Caco-2 (cell line): ENCODE measurements at regions not wholly inside any gene's neighbourhood (a gene's known extent, or its start where the extent isn't known, plus 50 kb on each side); places are given as distances from the start of the nearest gene placed in this dataset.

ENCODE experiments used
- BruUV-seq: library from RNA; stranded (reverse); fragments of 400-500 nt; replicated peaks from 2 replicates; lab custom pipeline; 2021; lab: Mats Ljungman, UMichigan
- CTCF ChIA-PET: fragments of 300-600 bp; sonication (Branson Sonifier 250); formaldehyde crosslinking; loops from one replicate; lab custom pipeline; 2022; ENCODE audit warnings: antibody characterized with exemption; lab: Charles Lee
- POLR2A ChIA-PET: fragments of 300-600 bp; sonication (Branson Sonifier 250); formaldehyde crosslinking; loops from one replicate; lab custom pipeline; 2022; ENCODE audit warnings: antibody characterized with exemption; lab: Charles Lee
- DNase-seq, 2 experiments: peaks; one replicate each; pipeline versions ENCODE4 v3.0.0 to v3.0.0-alpha.2; 2020 to 2022
- H3K27me3 ChIP-seq: replicated peaks from 2 replicates; pipeline ENCODE4 v1.6.0; 2011; ENCODE audit warnings: low read length; ENCODE audit not compliant: control insufficient read depth, insufficient read depth
- H3K36me3 ChIP-seq: 2 replicates; pipeline ENCODE4 v1.5.1; 2011; ENCODE audit warnings: low read length; ENCODE audit not compliant: control insufficient read depth, insufficient read depth
- H3K4me1 ChIP-seq: fragments of 250-450 bp; sonication (Bioruptor Pico); 2 replicates; pipeline ENCODE4 v1.5.1; 2020; ENCODE audit warnings: mild to moderate bottlenecking
- H3K4me3 ChIP-seq: 2 replicates; pipeline ENCODE4 v1.5.1; 2011; ENCODE audit warnings: low read depth, mild to moderate bottlenecking, control low read depth, low read length
- H3K9me3 ChIP-seq: fragments of 250-450 bp; sonication (Bioruptor Pico); 2 replicates; pipeline ENCODE4 v1.5.1; 2020; ENCODE audit warnings: mild to moderate bottlenecking, moderate library complexity
- H3K27ac Mint-ChIP-seq: one replicate; pipeline ENCODE4 v1.8.0; 2022; ENCODE audit warnings: mixed read lengths; ENCODE audit not compliant: unreplicated experiment
- H3K27me3 Mint-ChIP-seq: one replicate; pipeline ENCODE4 v1.8.0; 2022; ENCODE audit warnings: mixed read lengths; ENCODE audit not compliant: insufficient read depth, unreplicated experiment
- H3K36me3 Mint-ChIP-seq: one replicate; pipeline ENCODE4 v1.8.0; 2022; ENCODE audit warnings: mild to moderate bottlenecking, mixed read lengths; ENCODE audit not compliant: insufficient read depth, unreplicated experiment
- H3K4me1 Mint-ChIP-seq: one replicate; pipeline ENCODE4 v1.8.0; 2022; ENCODE audit warnings: low read depth, mixed read lengths; ENCODE audit not compliant: unreplicated experiment
- H3K4me3 Mint-ChIP-seq: one replicate; pipeline ENCODE4 v1.8.0; 2022; ENCODE audit warnings: mild to moderate bottlenecking, moderate library complexity, mixed read lengths; ENCODE audit not compliant: unreplicated experiment
- H3K9me3 Mint-ChIP-seq: one replicate; pipeline ENCODE4 v1.8.0; 2022; ENCODE audit warnings: mixed read lengths; ENCODE audit not compliant: unreplicated experiment
- CTCF ChIP-seq, 2 experiments: fragments of 200-600 bp in 1 of 2; IDR thresholded peaks; 1 replicate in 1 of 2; 2 replicates in 1 of 2; pipeline versions ENCODE4 v1.5.1 to v1.8.0; 2011 to 2022; ENCODE audit warnings: antibody characterized with exemption in 1 of 2, control low read depth in 1 of 2, inconsistent platforms in 1 of 2, low read depth in 1 of 2, low read length in 1 of 2, mild to moderate bottlenecking in 1 of 2, moderate library complexity in 1 of 2; ENCODE audit not compliant: insufficient read depth in 1 of 2, severe bottlenecking in 1 of 2, unreplicated experiment in 1 of 2
- intact Hi-C: fragments of 100-400 bp; cut with micrococcal nuclease; formaldehyde crosslinking; loops from one replicate; pipeline ENCODE4 v1.10.0; 2022; ENCODE audit not compliant: unreplicated experiment

- Mint-ChIP-seq H3K27ac (no peak overlapping the region), H3K4me1 (peaks cover 7% of the 10 kb centered on the region), H3K27me3 (no peaks in the 10 kb centered on the region), H3K9me3 (no peaks in the 10 kb centered on the region), H3K36me3 (no peaks in the 10 kb centered on the region), H3K4me3 (no peak overlapping the region)
- no peak for TF ChIP-seq CTCF (IDR thresholded peaks at IDR 0.05; ENCODE audit: insufficient read depth in 1 of 2, low read depth in 1 of 2, low read length in 1 of 2, severe bottlenecking in 1 of 2, unreplicated experiment in 1 of 2)
- no peaks in the 10 kb centered on the region for H3K9me3 ChIP-seq
- DNase-seq, result no peak
- BruUV-seq, result no TSS peak
- no peaks in the 10 kb centered on the region for H3K27me3 ChIP-seq
- ChIA-PET POLR2A (interaction anchor here (1.0 kb wide), 1 partner anchor 8 kb away, joined by 3 read pairs; no protein-coding TSS in a partner anchor), CTCF (no interaction called here)
- no peak overlapping the region for H3K4me3 ChIP-seq
- H3K36me3 ChIP-seq, result no peaks in the 10 kb centered on the region
- H3K4me1 ChIP-seq, result peaks cover 10% of the 10 kb centered on the region
- intact Hi-C loops, result loop anchor here (10.0 kb wide), 1 partner anchor 185 kb away; no protein-coding TSS in a partner anchor
Measured at GRCh38 chr1:234899730-234900072, 228.9 kb downstream of the TOMM20 start.

- Histone ChIP-seq H3K4me3 (no peak overlapping the region), H3K27me3 (no peaks in the 10 kb centered on the region), H3K9me3 (no peaks in the 10 kb centered on the region), H3K36me3 (no peaks in the 10 kb centered on the region), H3K4me1 (peaks cover 10% of the 10 kb centered on the region)
- ChIA-PET CTCF (no interaction called here), POLR2A (interaction anchor here (1.0 kb wide), 1 partner anchor 8 kb away, joined by 3 read pairs; no protein-coding TSS in a partner anchor)
- Mint-ChIP-seq H3K4me3 (no peak overlapping the region), H3K27me3 (no peaks in the 10 kb centered on the region), H3K27ac (no peak overlapping the region), H3K9me3 (no peaks in the 10 kb centered on the region), H3K36me3 (no peaks in the 10 kb centered on the region), H3K4me1 (peaks cover 7% of the 10 kb centered on the region)
- intact Hi-C loops, result loop anchor here (10.0 kb wide), 1 partner anchor 186 kb away; no protein-coding TSS in a partner anchor
- TF ChIP-seq CTCF (IDR thresholded peaks at IDR 0.05; ENCODE audit: insufficient read depth in 1 of 2, low read depth in 1 of 2, low read length in 1 of 2, severe bottlenecking in 1 of 2, unreplicated experiment in 1 of 2), result no peak
- DNase-seq, result no peak
- BruUV-seq, result no TSS peak
Measured at GRCh38 chr1:234899041-234899729, 229.5 kb downstream of the TOMM20 start.

GRCh38 chr1:234898455-234899033 is 230.1 kb downstream of the TOMM20 start:
- H3K9me3 Mint-ChIP-seq, result no peaks in the 10 kb centered on the region
- no TSS peak for BruUV-seq
- no peaks in the 10 kb centered on the region for H3K9me3 ChIP-seq
- DNase-seq, result no peak
- no peak overlapping the region for H3K4me3 ChIP-seq
- intact Hi-C loops, result loop anchor here (10.0 kb wide), 1 partner anchor 186 kb away; no protein-coding TSS in a partner anchor
- no peaks in the 10 kb centered on the region for H3K36me3 Mint-ChIP-seq
- no peak overlapping the region for H3K4me3 Mint-ChIP-seq
- CTCF ChIA-PET, result no interaction called here
- TF ChIP-seq CTCF (IDR thresholded peaks at IDR 0.05; ENCODE audit: insufficient read depth in 1 of 2, low read depth in 1 of 2, low read length in 1 of 2, severe bottlenecking in 1 of 2, unreplicated experiment in 1 of 2), result no peak
- POLR2A ChIA-PET, result no interaction called here
- H3K27me3 ChIP-seq, result no peaks in the 10 kb centered on the region
- no peak overlapping the region for H3K27ac Mint-ChIP-seq
- H3K4me1 Mint-ChIP-seq, result peaks cover 7% of the 10 kb centered on the region
- H3K4me1 ChIP-seq, result peaks cover 10% of the 10 kb centered on the region
- H3K27me3 Mint-ChIP-seq, result no peaks in the 10 kb centered on the region
- no peaks in the 10 kb centered on the region for H3K36me3 ChIP-seq
